Aorta (tissue), 5 donors: ENCODE measurements at regions not wholly inside any gene's neighbourhood (a gene's known extent, or its start where the extent isn't known, plus 50 kb on each side); places are given as distances from the start of the nearest gene placed in this dataset.

Experiments
- ATAC-seq: fragments of 200-7000 bp; cut with Tn5 transposase; one replicate; pipeline ENCODE4 v1.9.1; 2022; ENCODE audit warnings: moderate library complexity; ENCODE audit not compliant: low FRiP score
- DNase-seq, 2 donors: peaks; one replicate each; pipeline ENCODE4 v3.0.0-alpha.2; 2020
- H3K27ac ChIP-seq, 2 donors: one replicate each; pipeline ENCODE4 v1.5.1; 2013; ENCODE audit warnings: low read length in 2 of 2, mild to moderate bottlenecking in 2 of 2, moderate library complexity in 2 of 2, control low read depth in 1 of 2, inconsistent platforms in 1 of 2, low read depth in 1 of 2
- H3K27me3 ChIP-seq, 2 donors: one replicate each; pipeline ENCODE4 v1.6.1; 2013; ENCODE audit warnings: control low read depth in 1 of 2, low read length in 1 of 2, mild to moderate bottlenecking in 1 of 2, moderate library complexity in 1 of 2; ENCODE audit not compliant: insufficient read depth in 2 of 2, control insufficient read depth in 1 of 2
- H3K36me3 ChIP-seq, 2 donors: one replicate each; pipeline ENCODE4 v1.6.1; 2013; ENCODE audit warnings: control low read depth in 1 of 2, low read length in 1 of 2, mild to moderate bottlenecking in 1 of 2; ENCODE audit not compliant: insufficient read depth in 2 of 2, control insufficient read depth in 1 of 2
- H3K4me1 ChIP-seq, 2 donors: one replicate each; pipeline ENCODE4 v1.6.1; 2013; ENCODE audit warnings: low read length in 2 of 2, control low read depth in 1 of 2, mild to moderate bottlenecking in 1 of 2, moderate library complexity in 1 of 2; ENCODE audit not compliant: insufficient read depth in 2 of 2, control insufficient read depth in 1 of 2
- H3K4me3 ChIP-seq, 2 donors: one replicate each; pipeline ENCODE4 v1.5.1; 2013; ENCODE audit warnings: low read length in 2 of 2, control low read depth in 1 of 2, mild to moderate bottlenecking in 1 of 2
- H3K9me3 ChIP-seq: one replicate; pipeline ENCODE4 v1.6.1; 2013; ENCODE audit warnings: mild to moderate bottlenecking, low read length; ENCODE audit not compliant: control insufficient read depth
- WGBS, 2 donors: extraction: QIAGEN DNeasy Blood & Tissue Kit; methylation state at CpG; one replicate each; pipeline ENCODE4 v1.1.7; 2013; 5-methylcytosine and 5-hydroxymethylcytosine counted together
- intact Hi-C, 2 donors: fragments of 100-400 bp; cut with DNase I; formaldehyde crosslinking; loops; one replicate each; pipeline versions ENCODE4 v1.14.2 to v1.15.0; 2022
- donor health status: healthy with polysubstance abuse.
- donor health status: Bipolar disorder and iron deficiency.
- donor health status: DM: no; HTN: no; CAD: no.
- donor health status: DM: no; HTN: no; CAD: no.
- donor health status: DM: yes; HTN: yes; CAD: no.

GRCh38 chr6:53744321-53744720 is 50.5 kb upstream of the LRRC1 start:
- ATAC-seq = no peak
- Histone ChIP-seq H3K9me3 (no peaks in the 10 kb centered on the region), H3K27me3 (no peaks in the 10 kb centered on the region), H3K4me1 (no peaks in the 10 kb centered on the region), H3K27ac (no peak overlapping the region), H3K4me3 (no peak overlapping the region), H3K36me3 (no peaks in the 10 kb centered on the region)
- intact Hi-C loops = no loop called here
- no peak for DNase-seq
- 91 to 93% methylated on average over 4 of the region's 4 CpGs for WGBS, 2 donors

GRCh38 chr6:53741034-53741823 is 53.6 kb upstream of the LRRC1 start:
- no peak overlapping the region for H3K27ac ChIP-seq
- no peaks in the 10 kb centered on the region for H3K4me1 ChIP-seq
- ATAC-seq = no peak
- H3K9me3 ChIP-seq = no peaks in the 10 kb centered on the region
- no peaks in the 10 kb centered on the region for H3K27me3 ChIP-seq
- no peaks in the 10 kb centered on the region for H3K36me3 ChIP-seq
- no peak for DNase-seq
- intact Hi-C loops = no loop called here
- 82% methylated on average over 10 of the region's 10 CpGs for WGBS, 2 donors
- H3K4me3 ChIP-seq = no peak overlapping the region

- H3K27ac ChIP-seq = no peak overlapping the region
- H3K36me3 ChIP-seq = no peaks in the 10 kb centered on the region
- ATAC-seq (no peak), DNase-seq (no peak)
- H3K9me3 ChIP-seq = no peaks in the 10 kb centered on the region
- 92 to 96% methylated on average over 3 of the region's 3 CpGs for WGBS, 2 donors
- no peaks in the 10 kb centered on the region for H3K27me3 ChIP-seq
- intact Hi-C loops = no loop called here
- no peaks in the 10 kb centered on the region for H3K4me1 ChIP-seq
- H3K4me3 ChIP-seq = no peak overlapping the region
Observed at GRCh38 chr6:53737746-53738145, 57.1 kb upstream of the LRRC1 start.

GRCh38 chr6:53735896-53736295 is 58.9 kb upstream of the LRRC1 start:
- DNase-seq (no peak), ATAC-seq (no peak)
- Histone ChIP-seq H3K4me1 (no peaks in the 10 kb centered on the region), H3K36me3 (no peaks in the 10 kb centered on the region), H3K27ac (no peak overlapping the region), H3K4me3 (no peak overlapping the region), H3K9me3 (no peaks in the 10 kb centered on the region), H3K27me3 (no peaks in the 10 kb centered on the region)
- intact Hi-C loops = no loop called here
- WGBS, 2 donors = 85 to 92% methylated on average over 4 of the region's 4 CpGs

GRCh38 chr6:53734473-53735299 is 60.1 kb upstream of the LRRC1 start:
- Histone ChIP-seq H3K4me3 (no peak overlapping the region), H3K27me3 (no peaks in the 10 kb centered on the region), H3K4me1 (no peaks in the 10 kb centered on the region), H3K9me3 (no peaks in the 10 kb centered on the region), H3K36me3 (no peaks in the 10 kb centered on the region), H3K27ac (no peak overlapping the region)
- ATAC-seq (no peak), DNase-seq (peak in 1 of 2 donors; percentile 53)
- intact Hi-C loops = no loop called here
- WGBS, 2 donors = 68 to 74% methylated on average over 13 of the region's 13 CpGs

- H3K4me3 ChIP-seq = no peak overlapping the region
- intact Hi-C loops = no loop called here
- no peaks in the 10 kb centered on the region for H3K9me3 ChIP-seq
- WGBS, 2 donors = 21 to 35% methylated on average over 5 of the region's 5 CpGs
- H3K27ac ChIP-seq = no peak overlapping the region
- H3K36me3 ChIP-seq = no peaks in the 10 kb centered on the region
- no peaks in the 10 kb centered on the region for H3K4me1 ChIP-seq
- H3K27me3 ChIP-seq = no peaks in the 10 kb centered on the region
- ATAC-seq (no peak), DNase-seq (no peak)
Observed at GRCh38 chr6:53731866-53732636, 62.8 kb upstream of the LRRC1 start.

GRCh38 chr6:53730767-53731166 is 64.0 kb upstream of the LRRC1 start:
- H3K27ac ChIP-seq = no peak overlapping the region
- no peak for DNase-seq
- H3K27me3 ChIP-seq = no peaks in the 10 kb centered on the region
- no peaks in the 10 kb centered on the region for H3K36me3 ChIP-seq
- no peaks in the 10 kb centered on the region for H3K9me3 ChIP-seq
- ATAC-seq = no peak
- no peak overlapping the region for H3K4me3 ChIP-seq
- intact Hi-C loops = no loop called here
- H3K4me1 ChIP-seq = no peaks in the 10 kb centered on the region

- no peaks in the 10 kb centered on the region for H3K9me3 ChIP-seq
- no peak overlapping the region for H3K4me3 ChIP-seq
- peak; percentile 77 for ATAC-seq
- H3K36me3 ChIP-seq = no peaks in the 10 kb centered on the region
- H3K4me1 ChIP-seq = no peaks in the 10 kb centered on the region
- intact Hi-C loops = loop anchor here (2.0 to 10.0 kb wide), 3 partner anchors 229 to 236 kb away; no protein-coding TSS in a partner anchor
- WGBS, 2 donors = 24 to 26% methylated on average over 9 of the region's 9 CpGs
- no peak overlapping the region for H3K27ac ChIP-seq
- peak in 1 of 2 donors; percentile 55 for DNase-seq
- no peaks in the 10 kb centered on the region for H3K27me3 ChIP-seq
Observed at GRCh38 chr6:53728570-53729194, 63.1 kb upstream of the KLHL31 start.
